ENCODE measurements at regions not wholly inside any gene's neighbourhood (a gene's known extent, or its start where the extent isn't known, plus 50 kb on each side); places are given as distances from the start of the nearest gene placed in this dataset.
"Not testable (repeated sequence)": the region's sequence is repeated elsewhere in the genome, so short reads cannot be mapped to it uniquely, and the experiment has no call there.

DNA sequence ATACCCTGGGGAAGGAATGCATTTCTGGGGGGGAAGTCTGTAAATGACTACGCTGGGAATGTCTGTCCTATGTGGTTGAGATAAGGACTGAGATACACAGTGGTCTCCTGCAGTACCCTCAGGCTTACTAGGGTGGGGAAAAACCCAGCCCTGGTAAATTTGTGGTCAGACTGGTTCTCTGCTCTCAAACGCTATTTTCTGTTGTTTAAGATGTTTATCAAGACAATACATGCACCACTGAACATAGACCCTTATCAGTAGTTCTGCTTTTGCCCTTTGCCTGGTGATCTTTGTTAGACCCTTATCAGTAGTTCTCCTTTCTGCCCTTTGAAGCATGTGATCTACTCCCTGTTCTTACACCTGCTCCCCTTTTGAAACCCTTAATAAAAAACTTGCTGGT is 173.9 kb downstream of the SKIDA1 start:
- RAD21 ChIA-PET (ENCODE audit: unreplicated experiment); BruUV-seq (replicated peaks); H3K4me3 ChIP-seq; H3K27me3 ChIP-seq (replicated peaks in 1 of 2; ENCODE audit: control insufficient read depth in 2 of 2, insufficient read depth in 2 of 2, low read length in 1 of 2); H3K9me3 ChIP-seq (replicated peaks; ENCODE audit: control insufficient read depth, insufficient read depth, low read length); POLR2A ChIA-PET; H2AFZ ChIP-seq (ENCODE audit: control insufficient read depth, low read depth, low read length); H3K79me2 ChIP-seq (ENCODE audit: control insufficient read depth, insufficient read depth, low read length); H3K27ac ChIP-seq (ENCODE audit: control insufficient read depth, insufficient read depth); FAIRE-seq; in situ Hi-C loops (cut with MboI); H3K36me3 ChIP-seq (ENCODE audit: control insufficient read depth in 2 of 2, insufficient read depth in 2 of 2, low read length in 1 of 2); H4K20me1 ChIP-seq (ENCODE audit: control insufficient read depth, insufficient read depth); H3K4me1 ChIP-seq (ENCODE audit: control insufficient read depth, insufficient read depth, low read length); H3K9ac ChIP-seq (ENCODE audit: control insufficient read depth, insufficient read depth, low read length): not testable (repeated sequence)
- intact Hi-C loops (cut with micrococcal nuclease; ENCODE audit: unreplicated experiment), result loop anchor here (5.0 kb wide), 1 partner anchor 74 kb away; no protein-coding TSS in a partner anchor
- ATAC-seq (peak; percentile 63), DNase-seq (ENCODE audit: low read depth, low spot score) (peak; percentile 51)
- CTCF ChIA-PET, result interaction anchor here (0.8 kb wide), 1 partner anchor 10 kb away, joined by 3 read pairs; no protein-coding TSS in a partner anchor
- 20% methylated on average over 2 of the region's 2 CpGs for WGBS (ENCODE audit: insufficient coverage, insufficient replicate concordance, low lambda C conversion rate, missing lambda C conversion rate)
- SMC1A ChIA-PET (ENCODE audit: uncharacterized antibody, unreplicated experiment), result interaction anchor here (2.1 kb wide), 1 partner anchor 22 kb away, joined by 9 read pairs; no protein-coding TSS in a partner anchor
- TF ChIP-seq EP300 (IDR thresholded peaks at IDR 0.05; ENCODE audit: borderline replicate concordance in 1 of 2, control insufficient read depth in 1 of 2, low read depth in 2 of 2, low read length in 2 of 2) (peak in 1 of 2 experiments; percentile 18; a peak in 2 of 4 replicates), BMI1 (IDR thresholded peaks at IDR 0.05; ENCODE audit: borderline replicate concordance) (0 out of 2 replicates have a peak, but pooled peaks have one; percentile 16), MTA2 (IDR thresholded peaks at IDR 0.05; ENCODE audit: low read depth) (peak; percentile 82), BHLHE40 (IDR thresholded peaks at IDR 0.05; ENCODE audit: borderline replicate concordance in 1 of 2, low read depth in 2 of 2, low read length in 1 of 2) (peak in 1 of 2 experiments; percentile 28; a peak in 1 of 4 replicates), PAX5 (IDR thresholded peaks at IDR 0.05; ENCODE audit: borderline replicate concordance, low read depth, low read length) (0 out of 2 replicates have a peak, but pooled peaks have one; percentile 23), MEF2B (IDR thresholded peaks at IDR 0.05; ENCODE audit: partially characterized antibody, poor library complexity, severe bottlenecking) (peak; percentile 43), ZNF24 (IDR thresholded peaks at IDR 0.05) (peak; percentile 86), NR2F1 (conservative IDR thresholded peaks at IDR 0.05) (peak; percentile 63), ATF7 (IDR thresholded peaks at IDR 0.05; ENCODE audit: low read depth) (0 out of 2 replicates have a peak, but pooled peaks have one; percentile 72), BCL11A (IDR thresholded peaks at IDR 0.05; ENCODE audit: low read depth, low read length) (0 out of 2 replicates have a peak, but pooled peaks have one; percentile 5), IKZF1 (conservative IDR thresholded peaks at IDR 0.05) (peak; percentile 60), RAD51 (IDR thresholded peaks at IDR 0.05) (peak; percentile 70; the same call in 1 of the 2 replicates), NBN (IDR thresholded peaks at IDR 0.05) (peak; percentile 27; the same call in 1 of the 2 replicates), DPF2 (IDR thresholded peaks at IDR 0.05) (peak; percentile 74), RUNX3 (IDR thresholded peaks at IDR 0.05; ENCODE audit: low read length) (peak; percentile 42; the same call in 1 of the 2 replicates), IKZF2 (IDR thresholded peaks at IDR 0.05) (peak; percentile 70 to 77)
- TF ChIP-seq, protein P1, sequence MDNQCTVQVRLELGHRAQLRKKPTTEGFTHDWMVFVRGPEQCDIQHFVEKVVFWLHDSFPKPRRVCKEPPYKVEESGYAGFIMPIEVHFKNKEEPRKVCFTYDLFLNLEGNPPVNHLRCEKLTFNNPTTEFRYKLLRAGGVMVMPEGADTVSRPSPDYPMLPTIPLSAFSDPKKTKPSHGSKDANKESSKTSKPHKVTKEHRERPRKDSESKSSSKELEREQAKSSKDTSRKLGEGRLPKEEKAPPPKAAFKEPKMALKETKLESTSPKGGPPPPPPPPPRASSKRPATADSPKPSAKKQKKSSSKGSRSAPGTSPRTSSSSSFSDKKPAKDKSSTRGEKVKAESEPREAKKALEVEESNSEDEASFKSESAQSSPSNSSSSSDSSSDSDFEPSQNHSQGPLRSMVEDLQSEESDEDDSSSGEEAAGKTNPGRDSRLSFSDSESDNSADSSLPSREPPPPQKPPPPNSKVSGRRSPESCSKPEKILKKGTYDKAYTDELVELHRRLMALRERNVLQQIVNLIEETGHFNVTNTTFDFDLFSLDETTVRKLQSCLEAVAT (IDR thresholded peaks at IDR 0.05), result peak; percentile 77
- TF ChIP-seq, protein P2, sequence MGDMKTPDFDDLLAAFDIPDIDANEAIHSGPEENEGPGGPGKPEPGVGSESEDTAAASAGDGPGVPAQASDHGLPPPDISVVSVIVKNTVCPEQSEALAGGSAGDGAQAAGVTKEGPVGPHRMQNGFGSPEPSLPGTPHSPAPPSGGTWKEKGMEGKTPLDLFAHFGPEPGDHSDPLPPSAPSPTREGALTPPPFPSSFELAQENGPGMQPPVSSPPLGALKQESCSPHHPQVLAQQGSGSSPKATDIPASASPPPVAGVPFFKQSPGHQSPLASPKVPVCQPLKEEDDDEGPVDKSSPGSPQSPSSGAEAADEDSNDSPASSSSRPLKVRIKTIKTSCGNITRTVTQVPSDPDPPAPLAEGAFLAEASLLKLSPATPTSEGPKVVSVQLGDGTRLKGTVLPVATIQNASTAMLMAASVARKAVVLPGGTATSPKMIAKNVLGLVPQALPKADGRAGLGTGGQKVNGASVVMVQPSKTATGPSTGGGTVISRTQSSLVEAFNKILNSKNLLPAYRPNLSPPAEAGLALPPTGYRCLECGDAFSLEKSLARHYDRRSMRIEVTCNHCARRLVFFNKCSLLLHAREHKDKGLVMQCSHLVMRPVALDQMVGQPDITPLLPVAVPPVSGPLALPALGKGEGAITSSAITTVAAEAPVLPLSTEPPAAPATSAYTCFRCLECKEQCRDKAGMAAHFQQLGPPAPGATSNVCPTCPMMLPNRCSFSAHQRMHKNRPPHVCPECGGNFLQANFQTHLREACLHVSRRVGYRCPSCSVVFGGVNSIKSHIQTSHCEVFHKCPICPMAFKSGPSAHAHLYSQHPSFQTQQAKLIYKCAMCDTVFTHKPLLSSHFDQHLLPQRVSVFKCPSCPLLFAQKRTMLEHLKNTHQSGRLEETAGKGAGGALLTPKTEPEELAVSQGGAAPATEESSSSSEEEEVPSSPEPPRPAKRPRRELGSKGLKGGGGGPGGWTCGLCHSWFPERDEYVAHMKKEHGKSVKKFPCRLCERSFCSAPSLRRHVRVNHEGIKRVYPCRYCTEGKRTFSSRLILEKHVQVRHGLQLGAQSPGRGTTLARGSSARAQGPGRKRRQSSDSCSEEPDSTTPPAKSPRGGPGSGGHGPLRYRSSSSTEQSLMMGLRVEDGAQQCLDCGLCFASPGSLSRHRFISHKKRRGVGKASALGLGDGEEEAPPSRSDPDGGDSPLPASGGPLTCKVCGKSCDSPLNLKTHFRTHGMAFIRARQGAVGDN (IDR thresholded peaks at IDR 0.05), result 0 out of 2 replicates have a peak, but pooled peaks have one; percentile 26
- TF ChIP-seq, protein P3, sequence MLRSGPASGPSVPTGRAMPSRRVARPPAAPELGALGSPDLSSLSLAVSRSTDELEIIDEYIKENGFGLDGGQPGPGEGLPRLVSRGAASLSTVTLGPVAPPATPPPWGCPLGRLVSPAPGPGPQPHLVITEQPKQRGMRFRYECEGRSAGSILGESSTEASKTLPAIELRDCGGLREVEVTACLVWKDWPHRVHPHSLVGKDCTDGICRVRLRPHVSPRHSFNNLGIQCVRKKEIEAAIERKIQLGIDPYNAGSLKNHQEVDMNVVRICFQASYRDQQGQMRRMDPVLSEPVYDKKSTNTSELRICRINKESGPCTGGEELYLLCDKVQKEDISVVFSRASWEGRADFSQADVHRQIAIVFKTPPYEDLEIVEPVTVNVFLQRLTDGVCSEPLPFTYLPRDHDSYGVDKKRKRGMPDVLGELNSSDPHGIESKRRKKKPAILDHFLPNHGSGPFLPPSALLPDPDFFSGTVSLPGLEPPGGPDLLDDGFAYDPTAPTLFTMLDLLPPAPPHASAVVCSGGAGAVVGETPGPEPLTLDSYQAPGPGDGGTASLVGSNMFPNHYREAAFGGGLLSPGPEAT (IDR thresholded peaks at IDR 0.05; ENCODE audit: low read depth), result peak; percentile 62
- H3K4me2 ChIP-seq (ENCODE audit: control insufficient read depth, insufficient read depth), result 0 out of 2 replicates have a peak overlapping the region, but pooled peaks have one; percentile 7
